GM18873 (cell line): ENCODE measurements at regions not wholly inside any gene's neighbourhood (a gene's known extent, or its start where the extent isn't known, plus 50 kb on each side); places are given as distances from the start of the nearest gene placed in this dataset.
"Not testable (repeated sequence)": the region's sequence is repeated elsewhere in the genome, so short reads cannot be mapped to it uniquely, and the experiment has no call there.

Experiments used
- ATAC-seq: cut with Tn5 transposase; IDR thresholded peaks from one replicate; pipeline ENCODE4 v1.9.1; 2021; ENCODE audit warnings: mild to moderate bottlenecking, moderate library complexity, moderate number of reproducible peaks; ENCODE audit not compliant: unreplicated experiment, low FRiP score

- ATAC-seq, result not testable (repeated sequence)
Measured at GRCh38 chr1:149695066-149695465, 87.4 kb upstream of the FCGR1A start.

DNA sequence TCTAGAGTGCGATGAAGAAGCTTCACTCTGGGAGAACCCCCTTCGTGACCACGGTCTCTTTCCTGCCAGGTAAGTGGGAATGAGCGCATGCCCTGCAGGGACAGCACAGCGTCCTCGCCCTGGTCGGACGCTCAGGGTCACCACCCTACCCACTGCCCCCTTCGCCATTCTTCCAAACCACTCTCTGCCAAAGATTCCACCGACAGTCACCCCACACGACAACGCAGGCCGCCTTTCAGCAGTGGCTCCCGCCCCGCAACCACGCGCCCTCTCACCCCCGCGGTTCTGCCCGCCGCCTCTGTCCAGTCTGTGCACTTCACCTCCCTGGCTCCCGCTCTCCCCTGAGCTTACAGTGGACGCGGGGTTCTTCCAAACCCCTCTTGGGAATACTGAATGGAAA lies 82.3 kb upstream of the FCGR1A start:
- not testable (repeated sequence) for ATAC-seq

GRCh38 chr1:149700677-149701567 lies 81.6 kb upstream of the FCGR1A start:
- not testable (repeated sequence) for ATAC-seq

DNA sequence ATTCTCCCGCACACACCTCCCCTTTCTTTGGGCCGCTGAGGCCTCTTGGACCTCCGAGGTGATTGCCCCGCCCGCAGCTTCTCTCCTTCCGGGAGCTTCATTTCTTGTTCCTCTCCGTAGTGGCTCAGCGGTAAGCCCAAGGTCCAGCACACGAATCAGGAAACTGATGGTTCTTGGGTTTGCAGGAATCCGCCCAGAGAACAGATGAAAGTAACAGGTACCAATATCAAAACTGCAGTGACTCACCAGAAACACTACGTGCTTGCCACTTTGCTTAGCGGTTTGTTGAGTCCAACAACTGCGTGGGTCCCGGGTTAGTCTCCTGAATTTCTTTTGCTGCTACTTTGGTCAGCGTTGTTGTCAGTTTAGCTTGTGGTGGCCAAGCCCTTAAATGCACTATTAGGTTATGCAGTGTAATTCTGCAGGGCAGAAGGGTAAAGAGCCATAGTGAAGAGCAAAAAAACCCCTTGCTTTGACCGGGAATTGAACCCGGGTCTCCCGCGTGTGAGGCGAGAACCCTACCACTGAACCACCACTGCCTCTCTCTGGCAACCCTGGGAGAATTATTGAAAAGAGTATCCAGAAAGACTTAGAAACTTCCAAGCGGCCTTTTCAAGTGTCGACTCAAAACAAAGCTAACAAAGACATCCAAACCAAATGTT lies 74.2 kb upstream of the FCGR1A start:
- ATAC-seq, result not testable (repeated sequence)

DNA sequence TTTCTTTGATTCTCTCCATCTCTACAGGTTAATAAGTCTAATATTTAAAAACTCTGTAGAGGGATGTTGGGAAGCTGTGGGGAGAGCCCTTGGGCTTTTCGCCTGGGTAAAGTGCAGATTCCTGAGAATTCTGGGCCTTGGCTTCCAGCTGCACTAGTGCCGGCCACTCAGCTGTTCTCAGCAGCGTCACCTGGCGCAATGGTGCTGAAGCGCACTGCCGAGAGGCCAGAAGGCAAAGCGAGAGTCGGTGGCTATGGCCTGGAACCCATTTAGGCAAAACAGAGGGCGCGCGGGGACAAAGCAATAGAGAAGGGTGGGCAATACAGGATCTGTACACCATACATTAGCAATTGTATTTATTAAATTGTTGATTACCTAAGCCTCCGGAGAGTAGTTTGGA lies 70.8 kb upstream of the FCGR1A start:
- ATAC-seq, result not testable (repeated sequence)

DNA sequence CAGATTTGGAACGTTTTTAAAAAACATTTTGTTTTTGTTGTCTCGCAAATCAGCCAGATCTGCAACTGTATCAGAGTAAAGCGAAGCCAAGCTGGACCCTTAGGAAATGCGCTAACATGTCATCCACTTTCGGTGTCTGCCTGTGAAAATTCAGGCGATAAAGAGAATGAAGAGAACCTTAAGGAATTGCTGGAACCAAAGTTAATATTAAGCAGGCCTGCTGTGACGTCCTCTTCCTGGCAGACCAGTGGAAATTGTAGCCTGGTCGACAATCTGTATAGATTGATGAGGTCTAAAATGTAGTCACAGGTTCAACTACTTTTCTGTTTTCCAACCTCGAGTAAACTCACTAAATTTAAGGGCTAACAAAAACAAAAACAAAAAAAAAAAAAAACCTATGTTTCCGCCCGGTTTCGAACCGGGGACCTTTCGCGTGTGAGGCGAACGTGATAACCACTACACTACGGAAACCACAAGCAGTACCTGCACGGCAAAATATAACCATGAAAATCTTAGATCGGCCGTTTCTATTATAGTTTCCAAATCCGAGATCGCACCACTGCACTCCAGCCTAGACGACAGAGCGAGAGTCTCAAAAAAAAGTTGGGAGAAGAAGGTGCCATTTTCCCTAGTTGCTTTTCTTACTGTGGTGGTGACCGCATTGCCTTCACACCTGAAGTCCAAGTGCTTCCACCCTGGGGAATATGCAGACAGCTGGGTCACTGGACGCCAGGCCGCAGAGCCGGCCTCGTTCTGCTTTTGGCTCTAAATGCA lies 70.2 kb upstream of the FCGR1A start:
- ATAC-seq, result not testable (repeated sequence)

- not testable (repeated sequence) for ATAC-seq
Measured at GRCh38 chr1:149713513-149713912, 69.0 kb upstream of the FCGR1A start.

GRCh38 chr1:149713952-149714351 lies 68.5 kb upstream of the FCGR1A start:
- ATAC-seq, result not testable (repeated sequence)

GRCh38 chr1:149724618-149725302 lies 57.7 kb upstream of the FCGR1A start:
- ATAC-seq, result not testable (repeated sequence)

DNA sequence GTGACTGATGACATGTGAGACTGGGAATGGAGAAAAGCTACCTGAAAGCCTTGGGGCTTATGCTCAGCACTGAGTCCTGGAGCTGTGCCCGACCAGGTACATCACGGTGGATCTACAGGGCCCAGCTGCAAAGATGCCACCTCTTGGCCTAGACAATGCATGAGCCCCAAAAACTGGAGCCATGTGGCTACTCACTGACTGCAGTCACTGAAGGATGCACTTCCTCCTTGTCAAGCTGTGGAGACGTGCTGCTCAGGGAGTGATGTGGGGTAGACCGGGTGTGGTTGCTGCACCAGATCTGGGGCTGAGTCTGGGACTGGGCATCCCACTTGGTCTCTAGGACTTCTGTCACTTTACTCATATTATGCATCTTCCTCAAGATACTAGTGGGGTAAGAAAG lies 55.8 kb upstream of the FCGR1A start:
- not testable (repeated sequence) for ATAC-seq

GRCh38 chr1:149728598-149728997 lies 53.9 kb upstream of the FCGR1A start:
- ATAC-seq, result not testable (repeated sequence)
